AG10803 (cell line): ENCODE measurements at regions not wholly inside any gene's neighbourhood (a gene's known extent, or its start where the extent isn't known, plus 50 kb on each side); places are given as distances from the start of the nearest gene placed in this dataset.
A peak's percentile ranks its signal among the peaks of the same experiment; 100 is the strongest.

Experiments used
- DNase-seq: peaks from one replicate; pipeline ENCODE4 v3.0.0; 2010; ENCODE audit warnings: low read depth
- H3K4me3 ChIP-seq: 2 replicates; pipeline ENCODE4 v1.5.1; 2011; ENCODE audit warnings: mild to moderate bottlenecking, low read length, control low read depth
- CTCF ChIP-seq: conservative IDR thresholded peaks from 2 replicates; pipeline ENCODE4 v1.5.1; 2011; ENCODE audit warnings: mild to moderate bottlenecking, low read length, control low read depth, inconsistent platforms

DNA sequence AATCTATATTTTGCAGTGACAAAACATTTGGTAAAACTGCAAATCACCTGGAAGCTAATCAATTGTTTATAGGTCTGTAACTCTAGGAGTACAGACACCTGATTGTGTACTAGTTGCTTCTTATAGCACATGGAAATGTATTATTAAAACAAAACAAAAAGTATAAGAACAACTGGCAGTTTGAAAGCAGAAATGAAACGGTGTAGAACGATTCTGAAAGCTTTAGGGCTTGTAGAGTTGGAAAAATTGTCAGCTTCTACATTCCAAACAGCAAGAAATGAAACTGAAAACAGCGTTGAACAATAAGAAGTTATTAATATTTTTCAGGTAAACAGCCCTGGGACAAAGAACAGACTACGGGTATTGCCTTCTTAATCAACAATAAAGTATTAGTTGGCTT, 273.3 kb downstream of the OLFM3 start:
- no peak overlapping the region for H3K4me3 ChIP-seq
- no peak for DNase-seq
- TF ChIP-seq CTCF = no peak

DNA sequence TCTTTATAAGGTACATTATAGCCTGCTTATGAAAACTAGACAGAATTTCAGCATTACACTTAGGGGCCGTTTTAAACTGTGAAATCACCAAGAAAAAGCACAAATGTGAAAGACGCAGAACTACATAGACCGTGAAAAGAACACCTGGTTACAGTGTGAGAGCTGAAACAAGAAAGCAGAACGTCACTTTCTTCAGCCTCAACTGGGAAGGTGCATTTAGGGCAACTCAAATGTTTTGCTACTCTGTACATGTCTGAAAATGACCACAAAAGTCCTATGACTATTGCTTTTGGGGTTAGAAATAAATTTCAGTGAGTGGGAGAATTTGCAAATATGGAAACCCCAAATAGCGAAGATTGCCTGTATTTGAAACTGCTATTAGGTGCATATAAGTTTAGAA, 268.7 kb downstream of the OLFM3 start:
- DNase-seq = no peak
- TF ChIP-seq CTCF = no peak
- no peak overlapping the region for H3K4me3 ChIP-seq

DNA sequence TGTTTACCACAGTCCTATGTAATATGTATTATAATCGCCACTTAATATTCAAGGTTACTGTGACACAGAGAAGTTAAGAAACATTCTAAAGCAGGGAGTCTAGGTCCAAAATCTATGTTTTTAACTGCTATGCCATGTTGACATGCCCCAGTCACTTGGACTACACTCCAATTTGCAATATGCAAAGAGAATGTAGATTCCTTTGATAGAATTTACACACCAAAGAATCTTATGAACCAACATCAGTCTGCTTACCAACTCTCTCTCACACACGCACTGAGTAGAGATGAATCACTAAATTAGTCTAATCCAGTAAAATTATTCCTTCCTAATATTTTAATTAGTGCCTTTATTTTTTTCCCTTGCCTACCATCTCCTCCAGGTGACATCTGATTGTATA, 266.2 kb downstream of the OLFM3 start:
- no peak for DNase-seq
- H3K4me3 ChIP-seq = no peak overlapping the region
- TF ChIP-seq CTCF = no peak

GRCh38 chr1:101732261-101732660, 264.5 kb downstream of the OLFM3 start:
- no peak for TF ChIP-seq CTCF
- no peak overlapping the region for H3K4me3 ChIP-seq
- DNase-seq = no peak

- no peak for DNase-seq
- H3K4me3 ChIP-seq = no peak overlapping the region
- no peak for TF ChIP-seq CTCF
These were observed 263.4 kb downstream of the OLFM3 start for GRCh38 chr1:101733340-101733739.

GRCh38 chr1:101738475-101738874, 258.3 kb downstream of the OLFM3 start:
- no peak overlapping the region for H3K4me3 ChIP-seq
- DNase-seq = peak; percentile 33
- no peak for TF ChIP-seq CTCF

- TF ChIP-seq CTCF = no peak
- no peak for DNase-seq
- no peak overlapping the region for H3K4me3 ChIP-seq
These were observed 257.6 kb downstream of the OLFM3 start for GRCh38 chr1:101739146-101739545.
